GM13976 (cell line): ENCODE measurements at regions not wholly inside any gene's neighbourhood (a gene's known extent, or its start where the extent isn't known, plus 50 kb on each side); places are given as distances from the start of the nearest gene placed in this dataset.

Experiments
- DNase-seq: peaks from one replicate; pipeline ENCODE4 v3.0.0; 2012; ENCODE audit warnings: low spot score
- CTCF ChIP-seq: IDR thresholded peaks from 2 replicates; pipeline ENCODE4 v1.5.1; 2012; ENCODE audit warnings: borderline replicate concordance, mild to moderate bottlenecking; ENCODE audit not compliant: insufficient read depth; ENCODE audit errors: extremely low read depth, missing control alignments, control extremely low read depth
- in situ Hi-C: fragments of 300-500 bp; cut with MboI; formaldehyde crosslinking; loops from one replicate; pipeline ENCODE4 v1.12.0; 2022; ENCODE audit warnings: low sequenced_read_pairs, mixed read lengths, inconsistent platforms; ENCODE audit not compliant: unreplicated experiment

- in situ Hi-C loops = no loop called here
- TF ChIP-seq CTCF = no peak
- no peak for DNase-seq
These were observed 401.9 kb upstream of the PHF14 start for GRCh38 chr7:10571759-10572158.

GRCh38 chr7:10577866-10578374 is 395.8 kb upstream of the PHF14 start:
- no peak for DNase-seq
- in situ Hi-C loops = no loop called here
- TF ChIP-seq CTCF = no peak

GRCh38 chr7:10579561-10579960 is 394.1 kb upstream of the PHF14 start:
- in situ Hi-C loops = no loop called here
- TF ChIP-seq CTCF = no peak
- DNase-seq = no peak

GRCh38 chr7:10584886-10585285 is 388.8 kb upstream of the PHF14 start:
- no peak for TF ChIP-seq CTCF
- in situ Hi-C loops = no loop called here
- DNase-seq = no peak

GRCh38 chr7:10588084-10588483 is 385.6 kb upstream of the PHF14 start:
- no peak for TF ChIP-seq CTCF
- DNase-seq = no peak
- in situ Hi-C loops = no loop called here

GRCh38 chr7:10592604-10593003 is 381.1 kb upstream of the PHF14 start:
- TF ChIP-seq CTCF = no peak
- DNase-seq = no peak
- in situ Hi-C loops = no loop called here

- TF ChIP-seq CTCF = no peak
- in situ Hi-C loops = no loop called here
- no peak for DNase-seq
These were observed 380.6 kb upstream of the PHF14 start for GRCh38 chr7:10593080-10593479.
